D341Med (cell line): ENCODE measurements at regions not wholly inside any gene's neighbourhood (a gene's known extent, or its start where the extent isn't known, plus 50 kb on each side); places are given as distances from the start of the nearest gene placed in this dataset.
A peak's percentile ranks its signal among the peaks of the same experiment; 100 is the strongest.

Experiments used
- DNase-seq: peaks from one replicate; pipeline ENCODE4 v3.0.0; 2012; ENCODE audit warnings: low spot score

- no peak for DNase-seq
Observed at GRCh38 chr1:109826930-109827349, 63.2 kb upstream of the EPS8L3 start.

- DNase-seq, result no peak
Observed at GRCh38 chr1:109826446-109826845, 62.7 kb upstream of the EPS8L3 start.

GRCh38 chr1:109824349-109825115 is 60.8 kb upstream of the EPS8L3 start:
- no peak for DNase-seq

DNA sequence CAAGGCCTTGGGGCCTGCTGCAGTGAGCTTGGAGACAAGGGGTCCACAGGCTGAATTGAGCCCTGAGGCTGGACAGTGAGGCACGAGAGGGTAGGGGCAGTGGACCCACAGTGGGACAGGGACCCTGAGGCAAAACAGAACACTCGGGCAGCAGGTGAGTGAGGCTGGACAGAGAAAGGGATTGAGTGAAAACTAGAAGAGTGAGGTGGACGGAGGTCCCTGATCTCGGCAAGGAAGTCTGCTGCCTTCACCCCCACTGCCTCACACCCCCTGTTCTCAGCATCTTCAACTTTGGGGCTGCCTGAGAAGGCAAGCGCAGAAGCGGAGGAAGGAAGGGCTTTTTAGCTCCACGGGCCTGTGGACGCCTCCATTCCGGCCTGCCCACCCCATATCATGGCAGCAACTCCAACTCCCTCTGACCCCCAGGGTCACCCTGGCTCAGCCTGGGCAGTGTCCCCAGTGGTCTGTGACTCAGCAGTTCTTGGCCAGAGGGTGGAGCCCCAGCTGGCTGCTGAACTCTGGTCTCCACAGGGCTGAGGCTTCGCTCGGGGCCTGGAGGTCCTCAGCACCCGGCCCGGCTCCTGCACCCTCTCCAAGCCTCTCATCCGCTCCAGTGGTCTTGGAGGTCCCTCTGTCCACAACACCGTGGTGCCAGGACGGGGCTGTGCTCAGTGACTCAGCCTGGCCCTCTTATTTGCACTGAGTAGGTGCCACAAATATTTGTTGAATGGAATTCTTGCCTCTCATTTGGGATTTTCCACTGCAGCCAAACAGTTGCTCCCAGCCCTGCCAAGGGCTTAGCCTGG is 60.0 kb upstream of the EPS8L3 start:
- no peak for DNase-seq

GRCh38 chr1:109822749-109823542 is 59.2 kb upstream of the EPS8L3 start:
- DNase-seq, result no peak

DNA sequence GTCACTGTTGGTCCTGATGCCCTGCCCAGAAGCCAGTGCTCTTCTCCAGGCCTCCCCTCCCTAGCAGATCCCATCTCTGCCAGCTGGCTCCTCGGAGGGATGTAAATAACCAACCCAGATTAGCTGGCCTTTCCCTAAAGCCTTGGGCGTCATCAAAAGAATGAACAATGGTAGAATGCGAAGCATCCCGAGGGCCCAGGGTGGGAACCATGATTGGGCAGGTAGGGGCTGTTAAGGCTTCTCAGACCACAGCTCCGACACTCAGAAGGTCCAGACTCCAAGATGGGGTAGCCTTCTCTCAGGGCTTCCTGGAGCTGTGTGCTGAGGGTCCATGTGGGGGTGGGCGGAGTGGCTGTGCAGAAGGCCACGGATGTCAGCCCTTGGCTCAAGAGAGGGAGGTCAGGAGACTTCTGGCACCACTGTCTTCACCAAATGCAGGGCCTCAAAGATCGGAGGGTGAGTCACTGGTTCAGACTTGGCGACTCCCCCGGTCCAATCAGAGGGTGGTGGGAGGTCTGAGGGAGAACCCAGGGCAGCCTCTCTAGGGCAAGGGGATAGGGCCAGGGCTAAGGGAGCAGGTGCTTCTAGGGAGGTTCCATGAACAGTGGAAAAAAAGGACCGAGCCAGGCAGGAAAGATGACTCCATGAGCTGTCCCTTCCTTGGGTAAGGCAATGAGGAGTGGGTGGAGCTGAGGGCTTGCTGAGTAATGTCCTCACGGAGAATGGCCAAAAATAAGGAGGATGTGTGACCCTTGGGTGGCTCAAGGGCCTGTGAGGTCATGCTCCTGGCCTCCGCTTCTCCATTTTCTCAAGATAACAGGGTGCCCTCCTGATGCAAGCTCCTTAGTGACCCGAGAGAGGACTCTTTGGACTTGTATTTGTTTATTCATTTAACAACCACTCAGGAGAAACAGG is 58.4 kb upstream of the EPS8L3 start:
- DNase-seq, result no peak

DNA sequence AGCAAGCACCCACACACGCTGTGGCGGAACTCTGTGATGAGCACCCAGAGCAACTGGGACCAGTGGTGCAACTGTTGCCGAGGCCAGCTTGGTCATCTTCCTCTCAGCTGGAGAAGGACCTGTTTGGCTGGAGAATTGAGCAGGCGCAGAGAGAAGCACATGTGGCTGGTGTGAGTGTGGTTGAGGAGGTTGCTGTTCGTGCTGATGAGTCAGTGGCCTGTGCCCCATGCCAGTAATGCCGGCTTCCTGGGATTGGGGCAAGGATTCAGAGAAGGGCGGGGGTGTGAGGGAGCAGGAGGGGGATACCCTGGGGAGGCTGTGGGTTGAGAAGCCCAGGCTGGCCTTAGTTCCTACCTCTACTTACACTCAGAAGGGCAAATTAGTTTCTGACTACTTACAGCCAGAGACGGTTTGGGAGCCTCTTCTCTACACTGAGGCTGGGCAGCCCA is 57.5 kb upstream of the EPS8L3 start:
- no peak for DNase-seq

- no peak for DNase-seq
Observed at GRCh38 chr1:109819906-109820305, 56.2 kb upstream of the EPS8L3 start.

DNA sequence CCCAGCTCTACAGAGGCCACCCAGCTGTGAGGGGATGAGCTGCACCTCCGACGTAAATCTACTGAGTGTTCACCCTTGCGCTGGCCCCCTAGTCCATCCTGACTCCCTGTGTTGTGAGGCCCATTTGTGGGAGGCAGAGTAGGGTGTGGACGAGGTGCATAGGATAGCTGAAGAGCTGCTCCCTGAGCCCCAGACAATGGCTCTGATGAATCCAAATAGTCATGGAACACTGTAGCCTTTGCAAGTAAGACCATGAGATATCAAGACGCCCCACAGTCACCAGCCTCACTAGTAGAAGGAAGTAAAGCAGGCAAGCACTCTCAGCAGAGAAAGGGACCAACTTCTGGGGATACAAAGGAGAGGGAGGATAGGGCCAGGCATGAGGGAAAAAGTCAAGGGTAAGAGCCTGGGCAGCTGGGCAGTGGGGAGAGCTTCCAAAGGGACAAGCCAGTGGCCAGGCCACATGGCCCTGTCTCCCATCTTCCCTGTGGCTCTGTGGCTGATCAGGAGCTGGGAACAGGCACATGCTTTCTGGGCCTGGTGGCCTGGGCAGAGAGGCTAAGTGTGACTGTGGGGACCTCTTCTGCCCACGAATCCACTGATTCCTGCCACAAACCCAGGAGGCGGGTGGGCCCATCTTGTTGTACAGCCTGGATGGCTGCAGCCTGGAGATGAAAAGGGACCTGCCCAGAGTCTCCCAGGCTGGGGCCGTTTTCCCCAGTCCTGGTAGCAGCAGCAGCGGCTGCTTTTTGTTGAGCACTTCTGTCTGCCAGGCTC is 55.5 kb upstream of the EPS8L3 start:
- no peak for DNase-seq

DNA sequence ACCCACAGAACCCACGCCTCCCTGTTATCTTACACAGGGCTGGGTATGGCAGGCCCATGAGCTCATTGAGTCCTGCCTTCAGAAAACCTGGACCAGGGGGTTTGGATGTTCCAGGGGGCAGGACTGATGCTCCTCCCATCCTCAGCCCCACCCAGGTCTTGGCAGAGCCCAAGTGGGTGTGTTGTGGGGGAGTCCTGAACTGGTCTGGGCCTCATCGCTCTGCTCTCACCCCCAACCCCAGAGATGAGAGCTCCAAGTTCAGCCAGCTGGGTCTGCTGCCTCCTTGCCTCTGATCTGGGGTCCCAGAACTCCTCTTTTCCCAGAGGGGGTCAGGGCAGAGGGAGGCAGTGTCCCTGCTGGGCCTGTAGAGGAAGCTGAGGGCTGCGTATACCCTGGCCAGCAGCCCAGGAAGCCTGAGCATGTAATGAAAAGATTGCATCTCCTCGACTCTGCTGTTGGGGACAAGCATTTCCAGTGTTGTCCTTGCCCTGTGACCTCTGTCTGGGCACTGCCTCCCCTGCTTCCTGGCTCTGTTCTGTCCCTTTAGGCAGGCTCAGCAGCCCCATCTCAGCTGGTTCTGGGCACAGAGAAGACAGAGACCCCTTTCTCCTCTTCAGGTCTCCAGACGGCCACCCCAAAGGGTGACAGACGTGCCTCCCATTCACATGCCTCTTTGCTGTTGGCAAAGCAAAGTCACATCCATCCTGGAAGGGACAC is 54.7 kb upstream of the EPS8L3 start:
- DNase-seq, result no peak

DNA sequence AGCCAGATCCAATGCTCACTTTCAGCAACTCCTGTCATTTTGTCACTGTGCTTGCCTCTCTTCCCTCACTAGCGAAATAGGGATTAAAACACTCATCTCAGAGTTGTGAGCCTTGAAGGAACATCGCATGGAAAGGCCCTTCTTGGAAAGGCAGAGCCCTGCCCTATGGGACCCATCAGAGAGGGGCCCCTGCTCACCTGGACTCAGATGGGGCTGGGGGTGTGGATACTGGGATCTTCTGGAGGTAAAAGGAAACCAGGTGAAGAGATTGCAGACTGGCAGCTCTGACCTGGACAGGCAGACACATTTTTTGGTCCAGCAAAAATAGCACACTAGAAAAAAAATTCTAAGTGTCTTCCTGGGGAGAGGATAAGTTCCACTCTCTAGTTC is 54.2 kb upstream of the EPS8L3 start:
- no peak for DNase-seq

DNA sequence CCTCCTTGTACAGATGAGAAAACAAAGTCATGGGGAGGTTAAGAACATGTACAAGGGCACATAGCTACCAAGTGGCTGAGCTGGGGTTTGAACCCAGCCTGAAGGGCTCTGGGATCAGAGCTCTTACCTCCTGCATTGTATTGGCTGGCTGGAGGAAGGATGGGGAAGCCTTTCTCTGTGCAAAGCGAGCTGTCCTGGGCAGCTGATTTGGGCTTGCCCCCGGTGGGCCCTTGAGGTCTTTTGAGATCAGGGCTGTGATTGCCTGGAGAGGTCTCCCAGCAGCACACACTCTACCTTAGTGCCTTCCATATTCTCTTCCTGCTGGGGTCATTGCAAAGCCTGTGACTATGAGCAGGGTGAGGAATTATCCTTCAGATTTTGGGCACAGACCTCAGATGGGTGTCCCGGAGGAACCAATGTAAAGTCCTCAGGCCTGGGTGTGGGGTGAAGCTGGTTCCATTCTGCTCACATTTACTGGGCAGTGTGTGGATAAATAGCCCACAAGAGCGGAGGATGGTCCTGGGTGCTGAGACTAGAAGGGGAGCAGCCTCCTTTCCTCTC is 53.3 kb upstream of the EPS8L3 start:
- DNase-seq, result no peak

DNA sequence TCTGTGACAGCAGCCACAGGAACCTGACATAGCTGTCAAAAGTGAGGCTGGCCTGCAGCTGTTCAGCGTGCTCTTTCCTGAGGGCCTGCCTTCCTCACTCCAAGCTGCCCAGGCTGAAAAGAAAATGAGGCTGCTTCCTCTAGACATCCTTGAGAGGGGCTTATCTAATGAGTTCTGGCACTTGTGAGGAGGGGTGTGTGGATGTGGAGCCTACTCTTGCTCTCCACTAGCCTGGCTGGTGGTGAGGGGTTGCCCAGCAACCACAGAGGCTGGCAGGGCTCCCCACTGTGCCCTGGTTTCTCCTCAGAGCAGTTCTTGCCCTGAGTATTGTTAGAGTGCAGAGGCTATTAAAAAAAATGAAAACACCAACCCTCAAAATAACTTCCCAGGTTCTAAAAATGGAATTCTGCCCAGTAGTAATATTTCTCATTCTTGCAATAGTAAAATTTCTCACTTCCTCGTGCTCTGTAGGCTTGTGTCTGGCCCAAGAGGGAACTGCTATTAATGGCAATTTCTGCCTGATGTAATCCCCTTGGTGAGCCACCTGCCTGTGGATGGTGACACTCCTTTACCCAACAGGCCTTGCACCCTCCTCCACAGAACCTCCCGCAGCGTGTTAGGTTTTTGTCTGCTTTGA is 52.6 kb upstream of the EPS8L3 start:
- DNase-seq, result no peak

DNA sequence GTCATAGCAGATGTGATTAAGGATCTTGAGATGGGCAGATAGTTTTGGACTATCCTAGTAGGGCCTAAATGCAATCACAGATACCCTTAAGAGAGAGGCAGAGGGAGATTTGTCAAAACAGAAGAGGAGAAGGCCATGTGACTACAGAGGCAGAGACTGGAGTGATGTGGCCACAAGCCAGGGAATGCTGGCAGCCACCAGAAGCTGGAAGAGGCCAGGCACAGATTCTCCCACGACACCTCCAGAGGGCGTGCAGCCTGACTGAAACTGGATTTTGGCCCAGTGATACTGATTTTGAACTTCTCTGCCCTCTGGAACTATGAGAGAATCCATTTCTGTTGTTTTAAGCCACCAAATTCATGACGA is 52.1 kb upstream of the EPS8L3 start:
- no peak for DNase-seq

GRCh38 chr1:109814993-109815786 is 51.5 kb upstream of the EPS8L3 start:
- no peak for DNase-seq

DNA sequence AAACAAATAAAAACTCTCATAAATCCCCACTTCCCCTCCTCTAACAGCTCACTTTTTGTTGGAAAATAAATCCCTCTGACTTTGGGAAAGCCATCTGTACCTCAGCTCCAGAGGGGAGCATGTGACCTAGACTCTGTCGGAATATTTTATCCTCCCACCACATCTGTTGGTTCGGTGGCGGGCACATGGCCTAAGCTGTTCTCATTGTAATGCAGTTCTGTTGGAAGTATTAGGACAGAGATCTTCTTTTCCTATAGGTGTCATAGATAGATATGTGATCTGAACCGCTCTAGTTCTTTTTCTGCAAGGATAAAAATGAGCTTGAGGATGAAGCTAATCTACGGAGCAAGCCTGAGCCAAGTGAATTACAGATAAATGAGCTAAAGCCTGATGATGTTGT is 50.5 kb upstream of the EPS8L3 start:
- DNase-seq, result peak; percentile 63
